ENCODE measurements at regions not wholly inside any gene's neighbourhood (a gene's known extent, or its start where the extent isn't known, plus 50 kb on each side); places are given as distances from the start of the nearest gene placed in this dataset.

GRCh38 chr10:107434854-107435253 is 270.3 kb upstream of the SORCS1 start:
- TF ChIP-seq MAX (IDR thresholded peaks at IDR 0.05) (no peak), TEAD4 (IDR thresholded peaks at IDR 0.05) (no peak), RAD21 (IDR thresholded peaks at IDR 0.05; ENCODE audit: low read depth) (no peak), EP300 (IDR thresholded peaks at IDR 0.05; ENCODE audit: borderline replicate concordance) (no peak), NFIC (IDR thresholded peaks at IDR 0.05) (no peak), TCF12 (IDR thresholded peaks at IDR 0.05; ENCODE audit: low read depth) (no peak), YY1 (IDR thresholded peaks at IDR 0.05; ENCODE audit: low read depth) (no peak), TAF1 (IDR thresholded peaks at IDR 0.05; ENCODE audit: low read depth) (no peak), ZBTB7A (IDR thresholded peaks at IDR 0.05; ENCODE audit: low read depth) (no peak), EGR1 (IDR thresholded peaks at IDR 0.05) (no peak), CEBPB (IDR thresholded peaks at IDR 0.05) (no peak), USF1 (IDR thresholded peaks at IDR 0.05) (no peak), FOXM1 (IDR thresholded peaks at IDR 0.05; ENCODE audit: borderline replicate concordance, low read depth) (no peak)
- TF ChIP-seq, protein P1, sequence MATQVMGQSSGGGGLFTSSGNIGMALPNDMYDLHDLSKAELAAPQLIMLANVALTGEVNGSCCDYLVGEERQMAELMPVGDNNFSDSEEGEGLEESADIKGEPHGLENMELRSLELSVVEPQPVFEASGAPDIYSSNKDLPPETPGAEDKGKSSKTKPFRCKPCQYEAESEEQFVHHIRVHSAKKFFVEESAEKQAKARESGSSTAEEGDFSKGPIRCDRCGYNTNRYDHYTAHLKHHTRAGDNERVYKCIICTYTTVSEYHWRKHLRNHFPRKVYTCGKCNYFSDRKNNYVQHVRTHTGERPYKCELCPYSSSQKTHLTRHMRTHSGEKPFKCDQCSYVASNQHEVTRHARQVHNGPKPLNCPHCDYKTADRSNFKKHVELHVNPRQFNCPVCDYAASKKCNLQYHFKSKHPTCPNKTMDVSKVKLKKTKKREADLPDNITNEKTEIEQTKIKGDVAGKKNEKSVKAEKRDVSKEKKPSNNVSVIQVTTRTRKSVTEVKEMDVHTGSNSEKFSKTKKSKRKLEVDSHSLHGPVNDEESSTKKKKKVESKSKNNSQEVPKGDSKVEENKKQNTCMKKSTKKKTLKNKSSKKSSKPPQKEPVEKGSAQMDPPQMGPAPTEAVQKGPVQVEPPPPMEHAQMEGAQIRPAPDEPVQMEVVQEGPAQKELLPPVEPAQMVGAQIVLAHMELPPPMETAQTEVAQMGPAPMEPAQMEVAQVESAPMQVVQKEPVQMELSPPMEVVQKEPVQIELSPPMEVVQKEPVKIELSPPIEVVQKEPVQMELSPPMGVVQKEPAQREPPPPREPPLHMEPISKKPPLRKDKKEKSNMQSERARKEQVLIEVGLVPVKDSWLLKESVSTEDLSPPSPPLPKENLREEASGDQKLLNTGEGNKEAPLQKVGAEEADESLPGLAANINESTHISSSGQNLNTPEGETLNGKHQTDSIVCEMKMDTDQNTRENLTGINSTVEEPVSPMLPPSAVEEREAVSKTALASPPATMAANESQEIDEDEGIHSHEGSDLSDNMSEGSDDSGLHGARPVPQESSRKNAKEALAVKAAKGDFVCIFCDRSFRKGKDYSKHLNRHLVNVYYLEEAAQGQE (IDR thresholded peaks at IDR 0.05; ENCODE audit: low read depth): no peak

All from Ishikawa (cell line).